H9 (cell line): ENCODE measurements at regions not wholly inside any gene's neighbourhood (a gene's known extent, or its start where the extent isn't known, plus 50 kb on each side); places are given as distances from the start of the nearest gene placed in this dataset.

Source experiments
- DNase-seq: peaks from one replicate; pipeline ENCODE4 v3.0.0-alpha.2; 2017
- H2AFZ ChIP-seq: one replicate; pipeline ENCODE4 v1.6.1; 2013; ENCODE audit warnings: mild to moderate bottlenecking, low read length, control low read depth, moderate library complexity
- H2AK5ac ChIP-seq: 2 replicates; pipeline ENCODE4 v1.6.1; 2013; ENCODE audit warnings: low read length, control low read depth, mixed read lengths; ENCODE audit not compliant: insufficient read length
- H2BK120ac ChIP-seq: one replicate; pipeline ENCODE4 v1.6.1; 2013; ENCODE audit warnings: low read depth, mild to moderate bottlenecking, low read length, control low read depth, inconsistent platforms; ENCODE audit not compliant: poor library complexity, severe bottlenecking
- H2BK12ac ChIP-seq: 2 replicates; pipeline ENCODE4 v1.6.1; 2013; ENCODE audit warnings: low read length, control low read depth, mixed read lengths, low read depth; ENCODE audit not compliant: insufficient read length
- H2BK15ac ChIP-seq: 2 replicates; pipeline ENCODE4 v1.6.1; 2013; ENCODE audit warnings: low read depth, low read length, control low read depth
- H2BK20ac ChIP-seq: one replicate; pipeline ENCODE4 v1.6.1; 2013; ENCODE audit warnings: low read depth, mild to moderate bottlenecking, low read length, control low read depth, inconsistent platforms; ENCODE audit not compliant: poor library complexity, severe bottlenecking
- H2BK5ac ChIP-seq: 2 replicates; pipeline ENCODE4 v1.6.1; 2013; ENCODE audit warnings: low read length, control low read depth, mixed read lengths; ENCODE audit not compliant: insufficient read length
- H3K14ac ChIP-seq: 2 replicates; pipeline ENCODE4 v1.6.1; 2013; ENCODE audit warnings: low read length, control low read depth; ENCODE audit not compliant: insufficient read depth
- H3K18ac ChIP-seq: 2 replicates; pipeline ENCODE4 v1.6.1; 2013; ENCODE audit warnings: low read depth, mild to moderate bottlenecking, mixed read lengths, low read length, control low read depth; ENCODE audit not compliant: insufficient read length
- H3K23ac ChIP-seq: 2 replicates; pipeline ENCODE4 v1.6.1; 2013; ENCODE audit warnings: low read length, control low read depth, mixed read lengths, low read depth; ENCODE audit not compliant: insufficient read length
- H3K23me2 ChIP-seq: 2 replicates; pipeline ENCODE4 v1.6.1; 2013; ENCODE audit warnings: low read depth, mild to moderate bottlenecking, mixed read lengths, low read length, control low read depth; ENCODE audit not compliant: insufficient read length, poor library complexity, severe bottlenecking
- H3K27ac ChIP-seq: 2 replicates; pipeline ENCODE4 v1.5.1; 2013; ENCODE audit warnings: low read length, control low read depth, mixed read lengths, low read depth; ENCODE audit not compliant: insufficient read length
- H3K27me3 ChIP-seq: 2 replicates; pipeline ENCODE4 v1.6.1; 2013; ENCODE audit warnings: low read length, control low read depth, inconsistent platforms; ENCODE audit not compliant: insufficient read depth
- H3K4ac ChIP-seq: 2 replicates; pipeline ENCODE4 v1.6.1; 2013; ENCODE audit warnings: low read depth, mild to moderate bottlenecking, control low read depth, inconsistent platforms, low read length, moderate library complexity
- H3K4me1 ChIP-seq: 2 replicates; pipeline ENCODE4 v1.6.1; 2013; ENCODE audit warnings: low read length, control low read depth, inconsistent platforms; ENCODE audit not compliant: insufficient read depth
- H3K4me2 ChIP-seq: 2 replicates; pipeline ENCODE4 v1.6.1; 2013; ENCODE audit warnings: low read length, control low read depth, mixed read lengths; ENCODE audit not compliant: insufficient read length, insufficient read depth
- H3K56ac ChIP-seq: 2 replicates; pipeline ENCODE4 v1.6.1; 2013; ENCODE audit warnings: low read depth, mild to moderate bottlenecking, mixed read lengths, low read length, control low read depth; ENCODE audit not compliant: insufficient read length
- H3K79me1 ChIP-seq: 2 replicates; pipeline ENCODE4 v1.6.1; 2013; ENCODE audit warnings: low read depth, mild to moderate bottlenecking, moderate library complexity, low read length, control low read depth, inconsistent platforms; ENCODE audit not compliant: insufficient read depth, poor library complexity, severe bottlenecking
- H3K79me2 ChIP-seq: 2 replicates; pipeline ENCODE4 v1.6.1; 2013; ENCODE audit warnings: low read length, control low read depth, inconsistent platforms; ENCODE audit not compliant: insufficient read depth
- H3K9ac ChIP-seq: 2 replicates; pipeline ENCODE4 v1.6.1; 2013; ENCODE audit warnings: low read length, control low read depth, mixed read lengths; ENCODE audit not compliant: insufficient read length; ENCODE audit errors: extremely low read depth
- H3K9me3 ChIP-seq: one replicate; pipeline ENCODE4 v1.6.1; 2013; ENCODE audit warnings: low read depth, low read length, inconsistent platforms; ENCODE audit not compliant: control insufficient read depth
- H3T11ph ChIP-seq: one replicate; pipeline ENCODE4 v1.6.1; 2013; ENCODE audit warnings: mild to moderate bottlenecking, low read length, control low read depth, inconsistent platforms
- H4K20me1 ChIP-seq: one replicate; pipeline ENCODE4 v1.6.1; 2013; ENCODE audit not compliant: control insufficient read depth, insufficient read length, insufficient read depth
- H4K5ac ChIP-seq: 2 replicates; pipeline ENCODE4 v1.6.1; 2013; ENCODE audit warnings: low read depth, mild to moderate bottlenecking, mixed read lengths, low read length, control low read depth; ENCODE audit not compliant: insufficient read length
- H4K8ac ChIP-seq: replicated peaks from 2 replicates; pipeline ENCODE4 v1.6.1; 2013; ENCODE audit warnings: low read length, control low read depth, mixed read lengths, low read depth; ENCODE audit not compliant: insufficient read length
- H4K91ac ChIP-seq: 2 replicates; pipeline ENCODE4 v1.6.1; 2013; ENCODE audit warnings: low read depth, mild to moderate bottlenecking, moderate library complexity, mixed read lengths, low read length, control low read depth; ENCODE audit not compliant: insufficient read length
- H3K27ac Mint-ChIP-seq, 3 experiments: 2 replicates in 2 of 3; 3 replicates in 1 of 3; pipeline ENCODE4 v1.8.0; 2020 to 2021; ENCODE audit warnings: mixed read lengths in 3 of 3, mild to moderate bottlenecking in 1 of 3, moderate library complexity in 1 of 3
- H3K27me3 Mint-ChIP-seq: 2 replicates; pipeline ENCODE4 v1.8.0; 2021; ENCODE audit warnings: low read depth, mild to moderate bottlenecking, moderate library complexity, mixed read lengths
- H3K36me3 Mint-ChIP-seq, 3 experiments: 2 replicates in 2 of 3; 3 replicates in 1 of 3; pipeline ENCODE4 v1.8.0; 2020 to 2021; ENCODE audit warnings: low read depth in 3 of 3, mixed read lengths in 3 of 3; ENCODE audit not compliant: insufficient read depth in 1 of 3
- H3K4me1 Mint-ChIP-seq, 2 experiments: 2 replicates each; pipeline ENCODE4 v1.8.0; 2020; ENCODE audit warnings: mixed read lengths in 2 of 2
- H3K4me3 Mint-ChIP-seq, 2 experiments: 2 replicates in 1 of 2; 3 replicates in 1 of 2; pipeline ENCODE4 v1.8.0; 2020 to 2021; ENCODE audit warnings: mild to moderate bottlenecking in 2 of 2, mixed read lengths in 2 of 2, moderate library complexity in 1 of 2
- H3K9me3 Mint-ChIP-seq, 2 experiments: 2 replicates in 1 of 2; 3 replicates in 1 of 2; pipeline ENCODE4 v1.8.0; 2020; ENCODE audit warnings: mild to moderate bottlenecking in 2 of 2, mixed read lengths in 2 of 2, moderate library complexity in 1 of 2
- CTCF ChIP-seq: fragments of 200-600 bp; sonication (generic); conservative IDR thresholded peaks from 3 replicates; pipeline ENCODE4 v1.8.0; 2021; ENCODE audit warnings: antibody characterized with exemption, mild to moderate bottlenecking

DNA sequence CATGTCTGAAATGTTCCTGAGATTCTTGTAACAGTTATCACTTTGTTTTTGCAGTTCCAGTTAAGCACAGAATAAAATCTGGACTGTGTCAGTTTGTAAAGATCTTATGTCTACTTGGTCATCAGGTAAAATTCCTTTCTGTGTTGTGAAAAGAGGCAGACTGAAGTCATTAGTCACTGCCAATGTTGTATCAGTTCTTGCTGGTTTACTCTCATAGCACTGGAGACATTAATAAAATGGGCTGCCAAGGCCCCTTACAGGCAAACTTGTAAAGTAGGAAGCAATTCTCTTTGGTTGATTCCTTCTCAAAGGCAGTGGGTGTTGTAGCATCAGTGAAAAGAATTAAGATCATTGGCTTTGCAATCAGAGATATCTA is 61.4 kb upstream of the ST6GALNAC3 start:
- no peak overlapping the region for H4K5ac ChIP-seq
- no peak overlapping the region for H3T11ph ChIP-seq
- no peak for TF ChIP-seq CTCF
- no peak overlapping the region for H3K14ac ChIP-seq
- no peak overlapping the region for H3K4ac ChIP-seq
- H4K20me1 ChIP-seq: no peaks in the 10 kb centered on the region
- Mint-ChIP-seq H3K27me3 (no peaks in the 10 kb centered on the region; the same call in 1 of the 2 replicates), H3K4me1 (peaks cover under 1% of the 10 kb centered on the region in 2 experiments; a peak in 3 of 4 replicates), H3K36me3 (no peaks in the 10 kb centered on the region), H3K4me3 (no peak overlapping the region), H3K9me3 (no peaks in the 10 kb centered on the region), H3K27ac (no peak overlapping the region)
- no peak overlapping the region for H2AK5ac ChIP-seq
- H3K27me3 ChIP-seq: no peaks in the 10 kb centered on the region; the same call in 1 of the 2 replicates
- no peaks in the 10 kb centered on the region for H3K4me1 ChIP-seq
- DNase-seq: no peak
- no peak overlapping the region for H2BK12ac ChIP-seq
- H3K4me2 ChIP-seq: no peak overlapping the region
- no peak overlapping the region for H3K9ac ChIP-seq
- H3K27ac ChIP-seq: no peak overlapping the region
- no peak overlapping the region for H4K8ac ChIP-seq
- H2BK20ac ChIP-seq: no peak overlapping the region
- H2AFZ ChIP-seq: no peak overlapping the region
- no peak overlapping the region for H2BK15ac ChIP-seq
- H2BK5ac ChIP-seq: no peak overlapping the region
- H3K23ac ChIP-seq: no peak overlapping the region
- no peak overlapping the region for H3K18ac ChIP-seq
- H3K9me3 ChIP-seq: no peaks in the 10 kb centered on the region
- no peak overlapping the region for H4K91ac ChIP-seq
- no peaks in the 10 kb centered on the region for H3K23me2 ChIP-seq
- no peaks in the 10 kb centered on the region for H3K79me1 ChIP-seq
- H3K56ac ChIP-seq: no peak overlapping the region
- H2BK120ac ChIP-seq: no peak overlapping the region
- no peaks in the 10 kb centered on the region for H3K79me2 ChIP-seq
